NB4 (cell line): ENCODE measurements at regions not wholly inside any gene's neighbourhood (a gene's known extent, or its start where the extent isn't known, plus 50 kb on each side); places are given as distances from the start of the nearest gene placed in this dataset.

Experiments used
- CTCF ChIP-seq: IDR thresholded peaks from one replicate; pipeline ENCODE4 v1.5.1; 2012; ENCODE audit warnings: low read depth, low read length
- POLR2A ChIP-seq: IDR thresholded peaks from 2 replicates; pipeline ENCODE4 v1.6.1; 2011; ENCODE audit warnings: mild to moderate bottlenecking; ENCODE audit not compliant: insufficient read length; ENCODE audit errors: extremely low read depth

- TF ChIP-seq CTCF = no peak
- no peak for TF ChIP-seq POLR2A
Observed at GRCh38 chr7:48837266-48837665, 87.1 kb upstream of the CDC14C start.
